Nucleus accumbens (tissue), 56 donors: ENCODE measurements at regions not wholly inside any gene's neighbourhood (a gene's known extent, or its start where the extent isn't known, plus 50 kb on each side); places are given as distances from the start of the nearest gene placed in this dataset.
A peak's percentile ranks its signal among the peaks of the same experiment; 100 is the strongest.
"Not testable (repeated sequence)": the region's sequence is repeated elsewhere in the genome, so short reads cannot be mapped to it uniquely, and the experiment has no call there.

Source experiments
- DNase-seq, 56 donors: peaks; one replicate each; lab custom pipeline; 2025; lab: John Stamatoyannopoulos, UW

DNA sequence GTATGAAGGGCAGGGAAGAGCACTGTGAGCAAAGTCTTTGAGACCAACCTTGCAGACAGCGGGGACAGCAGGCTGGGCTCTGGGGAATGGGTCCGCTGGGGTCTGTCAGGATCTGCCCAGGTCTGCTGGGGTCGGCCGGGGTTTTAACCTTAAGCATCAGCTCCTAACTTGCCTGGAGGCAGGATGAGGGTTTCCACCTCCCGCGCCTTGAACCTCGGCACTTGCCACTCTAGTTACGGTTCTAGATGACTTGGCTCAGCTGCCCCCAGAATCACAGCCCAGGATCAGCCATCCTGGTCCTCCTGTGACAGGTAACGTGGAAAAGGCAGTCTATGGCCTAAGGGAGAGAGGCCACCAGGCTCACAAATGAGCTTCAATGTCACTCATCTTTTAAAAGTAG lies 50.4 kb upstream of the CACUL1 start:
- DNase-seq, result no peak

DNA sequence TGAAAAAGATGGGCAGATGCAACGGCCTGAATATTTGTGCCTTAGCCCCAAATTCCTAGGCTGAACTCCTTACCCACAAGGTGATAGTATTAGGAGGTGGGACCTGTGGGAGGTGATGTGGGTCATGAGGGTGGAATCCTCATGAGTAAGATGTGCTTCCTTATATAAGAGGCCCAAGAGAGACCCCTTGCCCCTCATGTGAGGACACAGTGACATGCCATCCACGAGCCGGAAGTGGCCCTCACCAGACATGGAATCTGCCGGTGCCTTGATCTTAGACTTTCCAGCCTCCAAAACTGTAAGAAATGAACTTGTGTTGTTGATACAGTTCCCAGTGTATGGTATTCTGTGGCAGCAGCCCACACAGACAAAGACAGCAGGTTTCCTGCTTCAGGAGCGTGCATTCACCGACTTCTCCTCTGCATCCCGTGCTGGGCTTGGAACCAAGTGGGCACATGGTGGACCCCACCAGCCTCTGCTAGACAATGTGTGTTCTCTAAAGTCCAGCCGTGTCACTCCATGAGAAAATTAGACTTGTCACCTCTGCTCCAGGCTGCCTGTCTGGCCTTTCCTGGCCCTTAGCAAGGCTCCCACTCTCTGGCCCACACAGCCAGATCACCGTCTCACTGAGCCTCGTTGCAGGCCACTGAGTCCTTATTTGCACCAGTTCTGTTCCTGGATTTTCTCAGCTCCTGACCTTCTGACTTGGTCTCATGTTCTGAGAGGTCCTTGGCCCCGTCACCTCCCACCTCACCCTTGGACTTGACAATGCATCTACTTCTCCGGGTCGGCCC lies 52.9 kb upstream of the CACUL1 start:
- no peak for DNase-seq

DNA sequence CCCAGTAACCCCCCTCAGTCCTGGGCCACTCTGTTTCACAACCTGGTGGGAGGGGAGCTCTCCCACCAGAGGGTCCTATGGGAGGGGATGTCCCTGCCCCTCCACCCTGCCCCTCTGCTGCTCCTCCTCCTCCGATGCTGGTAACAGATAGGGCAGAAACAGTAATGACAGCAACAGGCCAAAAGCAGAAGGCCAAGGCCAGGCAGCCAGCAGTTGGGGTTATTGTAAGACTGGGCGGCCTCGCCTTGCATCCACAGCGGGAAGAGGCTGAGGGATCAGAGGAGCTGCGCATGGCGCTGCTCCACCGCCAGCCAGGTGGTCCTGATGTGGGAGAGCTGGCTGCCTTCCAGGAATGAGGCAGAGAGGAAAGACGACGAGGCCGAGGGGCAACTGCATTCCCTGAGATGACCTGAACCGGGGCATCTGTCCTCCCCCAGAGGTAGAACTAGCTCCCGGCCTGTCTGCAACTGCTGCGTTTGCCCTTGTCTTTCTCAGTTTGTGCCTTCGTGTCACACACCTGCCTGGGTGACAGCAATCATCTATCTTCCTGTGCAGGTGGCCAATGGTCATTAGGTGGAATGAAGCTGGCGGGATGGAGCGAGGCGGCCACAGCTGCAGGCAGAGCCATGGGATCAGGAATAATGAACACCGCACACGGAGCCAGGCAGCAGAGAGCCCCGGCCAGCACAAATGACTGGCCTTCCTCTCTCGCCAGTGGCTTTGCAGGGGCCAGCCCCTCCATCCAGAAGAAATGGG lies 54.0 kb upstream of the CACUL1 start:
- peak in 1 of 56 donors; percentile 15 for DNase-seq

DNA sequence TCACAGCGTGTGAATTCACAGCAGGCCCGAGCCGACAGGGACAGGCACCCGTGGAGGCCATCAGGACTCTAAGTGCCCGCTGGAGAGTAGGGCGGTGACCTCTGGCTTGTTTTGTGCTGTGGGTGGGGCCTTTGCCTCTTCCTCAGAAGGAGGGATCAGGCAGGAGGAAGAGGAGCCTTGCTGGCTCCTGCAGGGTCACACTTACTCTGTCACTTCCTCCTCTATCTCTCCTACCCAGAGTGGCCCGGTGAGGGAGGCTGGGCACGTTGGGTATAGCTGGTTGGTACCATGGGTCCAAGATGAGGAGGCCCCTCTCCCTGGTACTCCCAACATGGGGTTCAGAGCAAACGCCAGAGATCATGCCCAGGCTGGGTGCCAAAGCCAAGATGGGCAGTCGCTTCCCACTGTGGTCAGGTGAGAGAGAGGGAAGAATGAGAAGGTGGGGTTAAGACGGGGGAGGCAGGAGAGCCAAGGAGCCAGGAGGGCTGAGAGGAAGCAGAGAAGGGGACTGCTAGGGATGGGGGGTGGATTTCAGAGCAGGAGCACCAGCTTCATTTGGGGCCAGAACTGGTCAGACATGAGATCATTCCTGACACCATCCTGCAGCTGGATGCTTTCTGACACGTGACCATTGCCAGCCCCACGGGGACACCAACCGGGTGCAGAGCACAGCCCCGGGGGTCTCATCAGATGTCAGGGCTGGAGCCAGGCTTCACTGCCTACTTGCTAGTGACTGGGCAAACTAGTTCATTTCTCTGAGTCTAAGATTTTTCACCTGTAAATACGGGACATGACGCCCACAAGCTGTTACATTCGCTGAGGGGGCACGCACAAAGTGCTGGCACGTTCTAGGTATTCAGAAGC lies 54.8 kb upstream of the CACUL1 start:
- no peak for DNase-seq

DNA sequence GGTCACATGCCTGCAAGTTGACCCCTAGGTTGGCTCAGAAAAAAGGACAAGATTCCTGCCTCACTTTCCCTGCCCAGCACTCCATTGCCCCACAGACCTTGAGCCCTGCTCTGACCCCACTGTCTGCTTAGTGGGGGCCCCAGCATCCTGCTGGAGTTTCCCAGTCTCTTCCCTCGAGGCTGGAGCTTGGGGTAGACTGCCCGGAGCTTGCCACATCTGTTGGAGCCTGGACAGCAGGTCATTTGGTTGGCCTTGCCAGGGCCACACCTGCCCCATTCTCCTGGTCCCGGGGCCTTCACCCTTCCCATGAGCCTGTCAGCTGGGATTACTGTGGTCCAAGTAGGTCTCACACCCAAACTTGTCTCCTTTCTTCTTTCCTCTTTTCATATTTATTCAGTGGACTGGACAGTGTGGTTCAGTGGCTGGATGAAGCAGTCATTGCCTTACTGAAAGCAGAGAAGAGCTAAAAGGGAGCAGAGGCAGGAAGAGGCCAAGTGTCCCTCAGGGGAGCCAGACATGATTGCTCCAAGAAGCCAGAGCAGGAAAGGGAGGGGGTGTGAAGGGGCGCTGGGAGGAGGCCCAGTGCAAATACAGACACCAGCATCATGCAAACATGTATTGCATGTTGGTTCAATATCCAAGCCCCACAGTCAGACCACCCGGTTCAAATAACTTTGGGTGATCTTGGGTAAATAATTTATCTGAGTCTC lies 56.2 kb upstream of the CACUL1 start:
- no peak for DNase-seq

DNA sequence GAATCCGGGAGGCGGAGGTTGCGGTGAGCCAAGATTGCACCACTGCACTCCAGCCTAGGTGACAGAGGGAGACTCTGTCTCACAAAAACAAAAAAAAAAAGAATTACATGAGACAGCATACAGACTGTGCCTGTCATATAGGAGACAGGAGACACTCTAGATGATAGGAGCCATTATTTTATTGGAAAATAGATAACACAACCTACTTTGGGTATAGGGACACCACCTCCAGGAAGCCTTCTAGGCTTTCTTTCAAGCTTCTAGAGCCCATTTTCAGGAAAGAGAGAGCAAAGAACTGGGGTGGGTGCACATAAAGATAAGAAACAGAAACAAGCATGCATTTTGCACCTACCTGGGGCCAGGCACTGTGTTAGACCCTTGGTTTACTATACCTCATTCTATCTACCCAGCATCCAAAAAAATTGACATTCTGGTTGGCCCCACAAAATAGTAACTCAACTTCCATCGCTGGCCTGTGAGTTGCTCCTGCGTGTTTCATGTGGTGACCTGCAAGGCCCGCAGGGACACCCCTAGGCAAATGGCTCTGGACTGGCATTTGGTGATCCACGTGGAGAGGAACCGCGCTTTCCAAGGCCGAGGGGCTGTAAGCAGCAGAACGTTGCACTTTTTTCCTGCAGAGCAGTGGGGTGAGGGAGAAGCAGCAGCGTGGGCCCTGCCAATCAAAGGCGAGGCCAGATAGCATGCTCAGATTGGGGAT lies 57.1 kb upstream of the CACUL1 start:
- DNase-seq, result no peak

DNA sequence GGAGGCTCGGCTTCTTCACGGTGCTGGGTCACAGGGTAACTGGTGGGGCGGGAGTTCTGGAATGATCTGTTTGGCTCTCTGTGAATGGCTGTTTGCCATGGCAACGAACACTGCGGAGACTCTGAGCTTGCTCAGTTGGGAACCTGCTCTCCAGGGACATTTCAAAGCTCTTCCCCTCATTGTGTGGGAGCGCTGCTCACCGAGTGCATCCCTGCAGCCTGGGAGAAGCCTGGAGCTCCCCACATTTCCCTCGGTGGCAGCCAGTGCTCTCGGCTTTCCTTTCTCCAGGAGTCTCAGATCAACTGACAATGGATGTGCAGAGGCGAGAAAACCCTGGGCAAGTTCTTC lies 57.6 kb upstream of the CACUL1 start:
- DNase-seq, result peak in 38 of 56 donors; percentile 19 to 82 (median 50)

DNA sequence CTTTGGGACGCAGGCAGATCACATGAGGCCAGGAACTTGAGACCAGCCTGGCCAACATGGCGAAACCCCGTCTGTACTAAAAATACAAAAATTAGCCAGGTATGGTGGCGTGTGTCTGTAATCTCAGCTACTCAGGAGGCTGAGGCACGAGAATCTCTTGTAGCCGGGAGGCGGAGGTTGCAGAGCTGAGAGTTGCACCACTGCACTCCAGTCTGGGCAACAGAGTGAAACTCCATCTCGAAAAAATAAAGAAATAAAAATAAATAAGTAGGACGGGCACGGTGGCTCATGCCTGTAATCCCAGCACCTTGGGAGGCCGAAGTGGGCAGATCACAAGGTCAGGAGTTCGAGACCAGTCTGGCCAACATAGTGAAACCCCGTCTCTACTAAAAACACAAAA lies 58.2 kb upstream of the CACUL1 start:
- not testable (repeated sequence) for DNase-seq

DNA sequence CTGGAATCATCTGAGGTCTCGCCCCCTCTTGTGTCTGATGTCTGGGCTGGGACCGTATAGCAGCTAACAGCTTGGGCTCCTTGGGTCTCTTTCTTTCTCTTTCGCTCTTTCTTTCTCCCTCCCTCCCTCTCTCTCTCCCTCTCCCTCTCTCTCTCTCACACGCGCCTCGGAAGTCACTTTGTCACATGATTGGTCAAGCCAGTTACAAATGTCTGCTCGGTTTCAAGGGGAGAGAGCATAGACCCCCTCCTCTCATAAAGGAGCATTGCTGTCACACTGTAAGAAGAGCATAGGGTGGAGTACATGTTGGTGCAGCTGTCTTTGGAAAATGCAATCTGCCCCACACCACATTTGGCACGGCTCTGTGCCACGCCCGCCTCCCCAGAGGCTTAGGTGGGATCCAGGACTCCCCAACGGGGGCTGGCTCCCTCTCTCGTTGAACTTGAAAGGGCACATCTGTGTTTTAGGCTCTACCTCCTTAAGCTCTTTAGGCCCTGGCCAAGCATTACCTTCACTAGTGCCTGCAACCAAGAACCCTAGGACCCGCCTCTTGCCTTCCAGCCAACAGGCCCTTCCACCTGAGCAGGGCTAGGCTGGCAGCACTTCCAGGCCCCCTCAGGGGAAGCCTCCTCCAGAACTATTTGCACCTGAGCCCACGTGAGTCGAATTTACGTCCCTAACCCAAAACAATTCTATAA lies 61.9 kb upstream of the CACUL1 start:
- no peak for DNase-seq

DNA sequence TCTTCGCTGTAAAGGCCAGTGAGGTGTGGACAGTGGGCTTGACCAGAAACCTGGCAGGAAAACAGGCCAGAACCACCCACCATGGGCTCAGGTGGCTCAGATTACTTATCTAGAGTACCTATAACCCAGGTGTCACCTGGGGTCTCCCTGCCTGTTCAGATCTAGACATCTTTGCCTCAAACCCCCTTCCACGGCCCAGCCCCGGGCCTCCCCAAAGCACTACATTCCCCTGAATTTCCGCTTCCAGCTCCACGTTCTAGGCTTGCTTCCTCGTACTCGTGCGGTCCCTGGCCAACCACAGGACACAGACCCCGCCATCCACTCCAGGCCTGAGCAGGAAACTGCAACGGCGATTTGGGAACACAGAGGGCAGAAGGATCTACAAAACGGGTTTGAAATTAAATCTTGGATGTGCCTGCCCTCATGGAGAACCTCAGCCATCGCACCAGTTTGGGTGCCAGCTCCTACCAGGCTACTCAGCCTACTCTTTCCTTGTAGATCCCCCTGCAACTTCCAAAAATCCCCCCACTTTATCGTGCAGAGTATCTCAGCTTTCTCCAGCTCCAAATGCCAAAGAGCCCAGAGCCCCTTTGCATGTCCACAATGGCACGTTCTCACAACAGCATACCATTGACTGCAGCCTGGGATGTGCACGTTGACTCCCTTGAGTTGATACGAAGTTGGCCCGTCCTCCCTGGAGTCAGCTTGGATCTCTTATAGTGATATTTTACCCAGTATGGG lies 62.7 kb upstream of the CACUL1 start:
- no peak for DNase-seq

DNA sequence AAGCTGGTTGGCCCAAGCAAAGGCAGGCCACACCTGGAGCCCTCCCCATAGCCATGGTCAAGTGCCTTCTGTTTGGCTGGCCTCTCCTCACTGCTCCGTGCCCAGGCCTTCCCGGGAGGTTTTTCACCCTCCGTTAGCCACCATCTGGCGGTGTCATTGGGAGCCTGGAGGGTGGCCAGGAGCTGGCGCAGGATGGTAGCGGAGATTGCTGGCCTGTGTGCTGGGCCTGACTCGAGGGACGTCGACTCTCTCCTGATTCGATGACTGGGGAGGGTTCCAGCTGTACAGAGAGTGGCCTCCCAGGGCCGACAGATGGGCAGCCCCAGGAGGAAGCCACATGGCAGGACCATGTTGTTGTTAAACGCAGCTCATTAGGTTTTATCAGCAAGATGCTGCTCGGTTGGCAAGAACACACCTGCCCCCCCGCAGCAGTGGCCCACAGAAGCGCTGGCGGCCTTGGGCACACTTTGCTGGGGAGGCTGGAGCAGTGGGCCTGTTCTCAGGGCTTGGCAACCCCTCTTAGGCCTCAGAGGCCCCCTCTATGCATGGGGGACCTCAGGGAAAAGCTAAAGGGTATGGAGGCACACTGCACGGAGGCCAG lies 64.0 kb upstream of the CACUL1 start:
- DNase-seq, result peak in 29 of 56 donors; percentile 4 to 65 (median 25)

DNA sequence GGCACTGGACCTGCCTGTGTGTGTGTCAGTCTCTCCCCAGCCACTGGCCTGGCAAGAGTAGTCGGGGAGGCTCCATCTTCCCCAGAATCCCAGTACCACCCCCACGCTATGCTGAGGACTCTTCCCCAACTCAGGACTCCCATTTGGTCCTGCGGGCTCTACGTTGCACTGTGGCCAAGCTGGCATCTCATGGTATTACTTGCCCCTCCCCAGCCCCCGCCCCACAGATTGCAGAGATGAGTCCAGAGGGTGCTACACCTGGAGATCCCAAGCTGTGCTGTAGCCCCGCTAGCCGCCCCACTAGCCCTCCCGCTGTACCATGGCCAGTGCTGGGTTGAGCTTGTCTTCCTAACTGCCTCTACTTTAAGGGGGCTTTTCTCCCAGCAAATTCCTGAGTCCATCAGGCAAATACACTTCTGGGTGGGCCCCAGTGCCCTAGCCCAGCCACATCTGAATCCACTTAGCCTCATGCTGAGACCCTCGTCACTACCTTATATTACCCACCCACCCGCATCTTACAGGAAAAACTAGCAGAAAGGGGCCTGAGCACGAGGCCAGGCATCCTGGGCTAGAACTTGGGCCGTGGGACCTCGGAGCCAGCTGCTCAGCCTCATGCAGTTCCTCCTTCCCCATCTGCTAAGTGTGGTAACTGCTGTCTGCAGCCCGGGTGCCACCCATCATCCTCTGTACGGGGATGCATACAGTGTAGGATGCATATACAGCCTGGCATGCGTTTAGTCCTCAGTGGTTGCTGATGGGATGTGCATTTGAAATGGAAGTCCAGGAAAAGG lies 65.8 kb upstream of the CACUL1 start:
- no peak for DNase-seq

DNA sequence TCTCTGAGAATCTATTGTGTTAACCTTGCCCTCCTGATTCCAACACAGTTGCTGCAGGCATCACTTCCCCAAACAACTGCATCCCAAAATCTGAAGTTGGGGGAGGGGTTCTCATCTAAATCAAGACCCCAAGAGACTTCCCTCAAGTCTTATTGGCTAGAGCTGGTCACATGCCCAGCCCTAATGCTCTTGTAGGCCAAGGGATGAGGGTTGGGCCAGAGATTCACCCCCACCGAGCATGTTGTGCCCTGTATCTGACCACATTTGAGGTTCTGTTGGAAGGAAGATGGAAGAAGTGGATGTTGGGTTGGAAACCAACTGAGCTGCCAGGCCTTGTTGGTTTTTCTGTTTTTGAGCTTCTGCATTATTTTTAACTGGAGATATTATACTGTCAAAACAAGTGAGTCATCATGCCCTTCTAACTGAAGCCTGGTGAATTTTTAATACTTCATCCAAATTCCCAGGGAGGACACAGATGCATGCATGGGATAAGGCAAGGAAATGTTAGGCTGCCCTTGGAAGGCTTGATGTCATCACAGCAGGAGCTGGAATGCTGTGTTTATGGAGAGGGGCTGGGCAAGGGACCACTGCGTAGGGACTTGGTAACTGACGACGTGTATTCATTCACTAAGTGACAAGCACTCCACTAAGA lies 68.6 kb upstream of the CACUL1 start:
- no peak for DNase-seq

DNA sequence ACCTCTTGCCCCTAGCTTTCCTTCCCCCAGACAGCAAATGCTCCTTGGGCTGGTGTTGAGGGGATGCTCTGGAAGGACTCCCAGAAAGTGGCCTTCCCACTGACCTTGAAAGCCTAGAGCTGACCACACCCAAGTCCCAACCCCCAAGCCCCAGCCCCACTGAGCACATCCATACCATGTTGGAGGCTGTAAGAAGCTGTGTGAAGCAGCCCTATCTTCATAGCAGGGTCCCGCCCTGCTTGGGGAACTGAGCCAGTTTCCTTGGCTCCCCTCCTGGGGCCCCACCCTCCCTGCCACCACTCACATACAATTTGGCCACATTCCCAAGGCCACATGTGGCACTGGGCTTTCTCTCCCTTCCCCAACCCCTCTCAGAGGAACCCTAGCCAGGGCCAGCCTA lies 72.3 kb upstream of the CACUL1 start:
- DNase-seq, result no peak

DNA sequence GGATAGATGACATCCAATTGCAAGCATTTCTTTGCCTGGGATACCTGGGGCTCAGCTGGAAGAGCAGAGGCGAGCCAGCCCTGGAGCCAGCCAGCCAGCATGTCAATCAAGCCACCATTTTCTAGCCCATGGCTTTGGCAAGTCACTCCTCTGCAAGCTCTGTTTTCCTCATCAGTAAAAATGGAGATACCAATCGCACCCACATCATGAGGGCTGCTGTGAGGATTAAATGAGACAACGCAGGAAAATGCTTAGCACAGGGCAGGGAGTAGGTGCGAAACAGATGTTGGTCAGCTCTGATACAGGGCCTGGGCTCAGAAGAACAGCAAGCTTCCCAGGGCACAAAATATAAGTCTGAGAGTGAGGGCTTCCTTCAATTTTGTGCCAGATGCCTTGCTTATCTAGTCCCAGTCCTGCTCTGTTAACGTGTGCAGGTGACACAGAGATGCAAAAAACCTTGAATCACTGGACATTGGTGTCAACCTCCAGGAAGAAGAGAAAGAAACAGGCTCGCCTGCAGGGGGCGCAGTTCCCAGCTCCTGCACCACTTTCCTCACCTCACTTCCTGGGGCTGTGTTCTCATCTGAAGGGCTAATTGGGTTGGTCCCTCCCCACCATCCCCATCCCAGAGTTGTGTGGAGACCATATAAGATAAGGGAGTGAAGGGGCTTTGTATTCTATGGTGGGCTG lies 72.8 kb upstream of the CACUL1 start:
- DNase-seq, result no peak

DNA sequence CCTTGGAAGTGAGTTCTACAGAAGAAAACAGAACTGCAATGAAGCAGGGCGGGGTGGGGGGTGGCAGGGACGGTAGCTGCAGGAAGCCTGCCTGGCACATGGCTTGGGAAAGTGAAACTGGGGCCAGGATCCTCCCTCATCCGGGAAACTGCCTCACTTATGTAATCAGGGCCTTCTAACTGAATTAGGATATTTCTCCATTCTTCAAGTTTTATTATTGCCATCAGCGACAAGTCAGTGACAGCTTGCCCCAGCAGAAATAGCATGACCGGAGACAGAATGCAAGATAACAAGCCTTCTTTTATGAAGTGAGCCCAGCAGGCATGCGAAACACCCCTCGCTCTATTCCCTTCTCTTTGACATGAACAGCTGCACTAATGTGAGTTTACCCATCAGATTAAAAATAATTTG lies 77.5 kb upstream of the CACUL1 start:
- DNase-seq, result peak in 18 of 56 donors; percentile 5 to 62 (median 20)
